Body of pancreas (tissue), 4 donors: ENCODE measurements at regions not wholly inside any gene's neighbourhood (a gene's known extent, or its start where the extent isn't known, plus 50 kb on each side); places are given as distances from the start of the nearest gene placed in this dataset.

Source experiments
- POLR2A ChIP-seq, 3 donors: fragments of 450-650 bp; IDR thresholded peaks; one replicate each; pipeline ENCODE4 v1.6.1; 2016; ENCODE audit warnings: antibody characterized with exemption in 3 of 3, mild to moderate bottlenecking in 2 of 3
- TF ChIP-seq, protein P1 (sequence below), 7 experiments: fragments of 450-650 bp in 4 of 7; fragments of 200-600 bp in 3 of 7; sonication (generic) in 3 of 7; IDR thresholded peaks; one replicate each; pipeline ENCODE4 v1.5.1; 2016 to 2019; ENCODE audit warnings: antibody characterized with exemption in 7 of 7

DNA sequence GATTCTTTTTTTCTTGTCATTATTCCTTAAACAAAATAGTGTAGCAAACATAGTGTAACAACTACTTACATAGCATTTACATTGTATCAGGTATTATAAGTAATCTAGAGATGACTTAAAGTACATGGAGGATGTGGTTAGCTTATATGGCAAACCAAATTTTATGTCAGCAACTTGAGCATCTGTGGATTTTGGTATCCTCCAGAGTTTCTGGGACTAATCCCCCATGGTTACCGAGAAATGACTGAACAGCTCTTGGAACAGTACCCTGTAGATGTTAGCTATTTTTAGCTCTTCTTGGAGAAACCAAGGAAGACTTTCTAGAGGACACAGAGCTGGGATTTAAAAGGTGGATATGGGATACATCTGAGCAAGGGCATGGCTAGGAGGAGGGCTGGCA is 157.6 kb upstream of the KLF4 start:
- TF ChIP-seq, protein P1, sequence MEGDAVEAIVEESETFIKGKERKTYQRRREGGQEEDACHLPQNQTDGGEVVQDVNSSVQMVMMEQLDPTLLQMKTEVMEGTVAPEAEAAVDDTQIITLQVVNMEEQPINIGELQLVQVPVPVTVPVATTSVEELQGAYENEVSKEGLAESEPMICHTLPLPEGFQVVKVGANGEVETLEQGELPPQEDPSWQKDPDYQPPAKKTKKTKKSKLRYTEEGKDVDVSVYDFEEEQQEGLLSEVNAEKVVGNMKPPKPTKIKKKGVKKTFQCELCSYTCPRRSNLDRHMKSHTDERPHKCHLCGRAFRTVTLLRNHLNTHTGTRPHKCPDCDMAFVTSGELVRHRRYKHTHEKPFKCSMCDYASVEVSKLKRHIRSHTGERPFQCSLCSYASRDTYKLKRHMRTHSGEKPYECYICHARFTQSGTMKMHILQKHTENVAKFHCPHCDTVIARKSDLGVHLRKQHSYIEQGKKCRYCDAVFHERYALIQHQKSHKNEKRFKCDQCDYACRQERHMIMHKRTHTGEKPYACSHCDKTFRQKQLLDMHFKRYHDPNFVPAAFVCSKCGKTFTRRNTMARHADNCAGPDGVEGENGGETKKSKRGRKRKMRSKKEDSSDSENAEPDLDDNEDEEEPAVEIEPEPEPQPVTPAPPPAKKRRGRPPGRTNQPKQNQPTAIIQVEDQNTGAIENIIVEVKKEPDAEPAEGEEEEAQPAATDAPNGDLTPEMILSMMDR (IDR thresholded peaks at IDR 0.05) = no peak
- no peak for TF ChIP-seq POLR2A (IDR thresholded peaks at IDR 0.05)
